Ovary (tissue), 7 donors: ENCODE measurements at regions not wholly inside any gene's neighbourhood (a gene's known extent, or its start where the extent isn't known, plus 50 kb on each side); places are given as distances from the start of the nearest gene placed in this dataset.

ENCODE experiments used
- DNase-seq, 5 donors: peaks; one replicate each; pipeline ENCODE4 v3.0.0-alpha.2; 2019 to 2020
- H3K27ac ChIP-seq, 2 donors: fragments of 200-600 bp; one replicate each; pipeline versions ENCODE4 v1.5.1 to v1.8.0; 2019 to 2022
- H3K27me3 ChIP-seq: fragments of 200-600 bp; one replicate; pipeline ENCODE4 v1.8.0; 2022
- H3K36me3 ChIP-seq: fragments of 200-600 bp; sonication (generic); one replicate; pipeline ENCODE4 v1.5.1; 2019
- H3K4me1 ChIP-seq: one replicate; pipeline ENCODE4 v1.8.1; 2013; ENCODE audit warnings: mild to moderate bottlenecking, moderate library complexity; ENCODE audit not compliant: insufficient read depth
- H3K4me3 ChIP-seq: fragments of 200-600 bp; sonication (generic); one replicate; pipeline ENCODE4 v1.5.1; 2017
- H3K9me3 ChIP-seq, 2 donors: fragments of 200-600 bp in 1 of 2; sonication (generic) in 1 of 2; one replicate each; pipeline versions ENCODE4 v1.5.1 to v1.8.1; 2013 to 2019; ENCODE audit warnings: mild to moderate bottlenecking in 1 of 2, moderate library complexity in 1 of 2
- EP300 ChIP-seq: sonication (generic); formaldehyde crosslinking; IDR thresholded peaks from one replicate; pipeline ENCODE4 v1.6.1; 2017; ENCODE audit warnings: antibody characterized with exemption
- POLR2A ChIP-seq: fragments of 450-650 bp; IDR thresholded peaks from one replicate; pipeline ENCODE4 v1.6.1; 2017; ENCODE audit warnings: antibody characterized with exemption, mild to moderate bottlenecking, moderate library complexity
- WGBS, 3 donors: extraction: QIAGEN DNeasy Blood & Tissue Kit in 1 of 3; methylation state at CpG; one replicate each; pipeline versions ENCODE4 v1.1.5 to v1.1.7; 2013 to 2017; 5-methylcytosine and 5-hydroxymethylcytosine counted together
- intact Hi-C, 4 donors: fragments of 100-400 bp; cut with DNase I; formaldehyde crosslinking; loops; one replicate each; pipeline versions ENCODE4 v1.11.0 to v1.15.1; 2022 to 2023
- TF ChIP-seq, protein P1 (sequence below), 3 donors: fragments of 450-650 bp in 2 of 3; fragments of 200-600 bp in 1 of 3; IDR thresholded peaks; one replicate each; pipeline versions ENCODE4 v1.5.1 to v1.8.0; 2016 to 2022; ENCODE audit warnings: antibody characterized with exemption in 3 of 3, mild to moderate bottlenecking in 1 of 3
- donor health status: DM: no; HTN: no; CAD: no; lungs with moderate emphysema.
- donor health status: DM: no; HTN: no; CAD: no.
- donor health status: Bipolar disorder and iron deficiency.
- donor health status: DM: no; HTN: no; CAD: no.
- donor health status: DM: yes; HTN: yes; CAD: no.

DNA sequence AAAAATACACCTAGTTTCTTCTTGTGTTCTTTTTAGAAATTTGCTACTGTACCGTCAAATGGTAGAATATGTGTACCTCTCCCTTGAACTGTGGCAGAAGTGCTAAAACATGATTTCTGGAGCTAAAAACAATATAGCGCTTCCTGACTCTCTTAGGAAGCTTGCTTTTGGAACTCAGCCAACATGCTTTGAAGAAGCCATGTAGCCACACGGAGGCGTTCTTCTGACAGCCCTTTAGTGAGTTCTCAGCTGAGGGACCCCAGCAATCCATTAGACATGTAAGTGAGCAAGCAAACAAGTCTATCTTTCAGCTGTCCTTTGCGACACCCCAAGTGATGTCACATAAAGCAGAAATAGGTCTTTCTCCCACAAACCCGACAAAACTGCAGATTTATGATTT lies 917.0 kb downstream of the CDH9 start:
- no peaks in the 10 kb centered on the region for H3K36me3 ChIP-seq
- H3K4me3 ChIP-seq = no peak overlapping the region
- intact Hi-C loops = no loop called here
- H3K4me1 ChIP-seq = no peaks in the 10 kb centered on the region
- no peaks in the 10 kb centered on the region for H3K9me3 ChIP-seq
- DNase-seq = no peak
- TF ChIP-seq, protein P1, sequence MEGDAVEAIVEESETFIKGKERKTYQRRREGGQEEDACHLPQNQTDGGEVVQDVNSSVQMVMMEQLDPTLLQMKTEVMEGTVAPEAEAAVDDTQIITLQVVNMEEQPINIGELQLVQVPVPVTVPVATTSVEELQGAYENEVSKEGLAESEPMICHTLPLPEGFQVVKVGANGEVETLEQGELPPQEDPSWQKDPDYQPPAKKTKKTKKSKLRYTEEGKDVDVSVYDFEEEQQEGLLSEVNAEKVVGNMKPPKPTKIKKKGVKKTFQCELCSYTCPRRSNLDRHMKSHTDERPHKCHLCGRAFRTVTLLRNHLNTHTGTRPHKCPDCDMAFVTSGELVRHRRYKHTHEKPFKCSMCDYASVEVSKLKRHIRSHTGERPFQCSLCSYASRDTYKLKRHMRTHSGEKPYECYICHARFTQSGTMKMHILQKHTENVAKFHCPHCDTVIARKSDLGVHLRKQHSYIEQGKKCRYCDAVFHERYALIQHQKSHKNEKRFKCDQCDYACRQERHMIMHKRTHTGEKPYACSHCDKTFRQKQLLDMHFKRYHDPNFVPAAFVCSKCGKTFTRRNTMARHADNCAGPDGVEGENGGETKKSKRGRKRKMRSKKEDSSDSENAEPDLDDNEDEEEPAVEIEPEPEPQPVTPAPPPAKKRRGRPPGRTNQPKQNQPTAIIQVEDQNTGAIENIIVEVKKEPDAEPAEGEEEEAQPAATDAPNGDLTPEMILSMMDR (IDR thresholded peaks at IDR 0.05) = no peak
- 47 to 48% (median 47%) methylated on average over 6 of the region's 6 CpGs for WGBS, 3 donors
- no peak overlapping the region for H3K27ac ChIP-seq
- H3K27me3 ChIP-seq = no peaks in the 10 kb centered on the region

DNA sequence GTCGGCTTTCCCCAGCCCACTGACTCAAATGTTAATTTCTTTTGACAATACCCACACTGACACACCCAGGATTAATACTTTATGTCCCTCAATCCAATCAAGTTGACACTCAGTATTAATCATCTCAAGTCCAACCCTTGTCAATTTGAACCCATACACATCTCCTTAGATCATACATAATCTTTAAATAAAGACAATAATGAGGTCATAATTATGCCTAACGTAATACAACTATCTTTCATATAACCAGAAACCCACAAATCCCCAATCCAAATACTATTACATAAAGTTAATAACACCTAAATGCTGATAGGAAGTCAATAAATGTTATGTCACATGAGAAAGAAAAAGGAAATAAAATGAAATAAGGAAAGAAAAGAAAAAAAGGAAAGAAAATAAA lies 934.2 kb downstream of the CDH9 start:
- TF ChIP-seq EP300 = no peak
- TF ChIP-seq, protein P1 (IDR thresholded peaks at IDR 0.05) = no peak
- TF ChIP-seq POLR2A = no peak
- WGBS, 3 donors = 76 to 82% (median 78%) methylated on average over 2 of the region's 2 CpGs
- H3K4me1 ChIP-seq = no peaks in the 10 kb centered on the region
- no peaks in the 10 kb centered on the region for H3K27me3 ChIP-seq
- intact Hi-C loops = no loop called here
- no peak for DNase-seq
- H3K36me3 ChIP-seq = no peaks in the 10 kb centered on the region
- no peak overlapping the region for H3K27ac ChIP-seq
- no peak overlapping the region for H3K4me3 ChIP-seq
- no peaks in the 10 kb centered on the region for H3K9me3 ChIP-seq

DNA sequence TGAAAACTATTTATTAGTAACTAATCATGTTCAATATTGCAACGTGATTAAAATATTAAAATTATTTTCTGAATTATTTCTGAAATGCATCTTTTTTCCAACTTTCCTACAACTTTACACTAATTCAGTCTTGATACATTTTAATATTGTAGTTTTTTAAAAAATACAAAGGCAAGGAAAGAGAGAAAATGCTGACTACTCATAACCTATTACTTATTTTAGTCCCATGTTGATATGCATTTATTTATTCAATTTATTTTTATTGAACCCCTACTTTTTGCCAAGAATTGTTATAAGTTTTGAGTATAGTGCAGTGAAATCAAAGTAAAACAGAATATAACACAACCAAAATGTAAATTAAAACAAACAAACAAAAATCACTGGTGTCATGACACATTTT lies 978.2 kb downstream of the CDH9 start:
- H3K27me3 ChIP-seq = no peaks in the 10 kb centered on the region
- H3K4me1 ChIP-seq = no peaks in the 10 kb centered on the region
- no peaks in the 10 kb centered on the region for H3K9me3 ChIP-seq
- intact Hi-C loops = no loop called here
- no peak for DNase-seq
- H3K27ac ChIP-seq = no peak overlapping the region
- TF ChIP-seq POLR2A = no peak
- TF ChIP-seq, protein P1 (IDR thresholded peaks at IDR 0.05) = no peak
- no peak for TF ChIP-seq EP300
- no peaks in the 10 kb centered on the region for H3K36me3 ChIP-seq
- WGBS, 3 donors = 81 to 85% (median 81%) methylated on average over 1 of the region's 1 CpG
- no peak overlapping the region for H3K4me3 ChIP-seq

DNA sequence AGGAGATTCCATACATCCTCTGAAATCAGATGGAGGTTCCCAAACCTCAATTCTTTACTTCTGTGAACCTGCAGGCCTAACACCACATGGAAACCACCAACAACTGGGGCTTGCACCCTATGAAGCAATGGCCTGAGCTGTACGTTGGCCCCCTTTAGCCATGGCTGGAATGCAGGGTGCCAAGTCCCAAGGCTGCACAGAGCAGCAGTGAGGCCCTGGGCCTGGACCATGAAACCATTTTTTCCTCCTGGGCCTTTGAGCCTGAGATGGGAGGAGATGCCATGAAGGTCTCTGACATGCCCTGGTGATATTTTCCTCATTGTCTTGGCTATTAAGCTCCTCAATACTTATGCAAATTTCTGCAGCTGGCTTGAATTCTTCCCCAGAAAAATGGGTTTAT lies 983.8 kb downstream of the CDH9 start:
- Histone ChIP-seq H3K27ac (no peak overlapping the region), H3K4me3 (no peak overlapping the region), H3K36me3 (no peaks in the 10 kb centered on the region), H3K4me1 (no peaks in the 10 kb centered on the region), H3K9me3 (no peaks in the 10 kb centered on the region), H3K27me3 (no peaks in the 10 kb centered on the region)
- no peak for DNase-seq
- WGBS, 3 donors = 60 to 86% methylated on average over 1 of the region's 1 CpG; no CpG with 5 or more reads in 1 of the 3 donors
- intact Hi-C loops = no loop called here
- TF ChIP-seq, protein P1 (IDR thresholded peaks at IDR 0.05) = no peak
- TF ChIP-seq EP300 = no peak
- no peak for TF ChIP-seq POLR2A

DNA sequence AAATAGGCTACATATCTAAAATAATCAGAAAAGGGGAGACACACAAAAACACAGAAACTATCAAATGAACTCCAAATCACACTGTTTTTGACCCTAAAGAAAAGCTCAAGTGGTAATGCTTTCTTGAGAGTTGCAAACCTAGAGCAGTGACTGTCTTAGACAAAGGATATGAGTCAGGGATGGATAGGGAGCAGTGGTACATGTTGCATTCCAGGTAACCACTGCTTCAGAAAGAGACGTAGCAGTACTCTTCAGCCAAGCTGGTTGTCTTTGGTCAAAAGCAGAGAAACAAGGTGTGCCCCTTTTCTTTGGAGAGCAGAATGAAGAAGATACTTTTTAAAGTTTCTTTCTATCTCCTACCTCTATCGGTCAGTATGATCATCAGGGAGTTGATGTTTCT lies 1003.6 kb downstream of the CDH9 start:
- no peak for DNase-seq
- no peak for TF ChIP-seq POLR2A
- TF ChIP-seq, protein P1 (IDR thresholded peaks at IDR 0.05) = no peak
- no peak for TF ChIP-seq EP300
- no peaks in the 10 kb centered on the region for H3K27me3 ChIP-seq
- no peak overlapping the region for H3K27ac ChIP-seq
- intact Hi-C loops = no loop called here
- no peaks in the 10 kb centered on the region for H3K9me3 ChIP-seq
- H3K4me1 ChIP-seq = no peaks in the 10 kb centered on the region
- 86 to 98% (median 88%) methylated on average over 2 of the region's 2 CpGs for WGBS, 3 donors
- no peak overlapping the region for H3K4me3 ChIP-seq
- no peaks in the 10 kb centered on the region for H3K36me3 ChIP-seq
